GM10248 (cell line): ENCODE measurements at regions not wholly inside any gene's neighbourhood (a gene's known extent, or its start where the extent isn't known, plus 50 kb on each side); places are given as distances from the start of the nearest gene placed in this dataset.

Experiments used
- CTCF ChIA-PET: fragments of 300-600 bp; sonication (Branson Sonifier 250); formaldehyde crosslinking; extraction: SDS; loops from one replicate; lab custom pipeline; 2021; ENCODE audit warnings: antibody characterized with exemption; lab: Yijun Ruan, JAX
- POLR2A ChIA-PET: fragments of 350-650 bp; sonication (Branson Sonifier 250); formaldehyde crosslinking; extraction: SDS; loops from one replicate; lab custom pipeline; 2020; ENCODE audit warnings: antibody characterized with exemption; lab: Yijun Ruan, JAX
- DNase-seq: peaks from one replicate; pipeline ENCODE4 v3.0.0; 2012; ENCODE audit errors: extremely low spot score
- TF ChIP-seq, protein P1 (sequence below): IDR thresholded peaks from 2 replicates; pipeline ENCODE4 v1.5.1; 2012; ENCODE audit warnings: mild to moderate bottlenecking, low read depth; ENCODE audit errors: extremely low read depth, missing control alignments, control extremely low read depth

- CTCF ChIA-PET: no interaction called here
- no peak for DNase-seq
- TF ChIP-seq, protein P1, sequence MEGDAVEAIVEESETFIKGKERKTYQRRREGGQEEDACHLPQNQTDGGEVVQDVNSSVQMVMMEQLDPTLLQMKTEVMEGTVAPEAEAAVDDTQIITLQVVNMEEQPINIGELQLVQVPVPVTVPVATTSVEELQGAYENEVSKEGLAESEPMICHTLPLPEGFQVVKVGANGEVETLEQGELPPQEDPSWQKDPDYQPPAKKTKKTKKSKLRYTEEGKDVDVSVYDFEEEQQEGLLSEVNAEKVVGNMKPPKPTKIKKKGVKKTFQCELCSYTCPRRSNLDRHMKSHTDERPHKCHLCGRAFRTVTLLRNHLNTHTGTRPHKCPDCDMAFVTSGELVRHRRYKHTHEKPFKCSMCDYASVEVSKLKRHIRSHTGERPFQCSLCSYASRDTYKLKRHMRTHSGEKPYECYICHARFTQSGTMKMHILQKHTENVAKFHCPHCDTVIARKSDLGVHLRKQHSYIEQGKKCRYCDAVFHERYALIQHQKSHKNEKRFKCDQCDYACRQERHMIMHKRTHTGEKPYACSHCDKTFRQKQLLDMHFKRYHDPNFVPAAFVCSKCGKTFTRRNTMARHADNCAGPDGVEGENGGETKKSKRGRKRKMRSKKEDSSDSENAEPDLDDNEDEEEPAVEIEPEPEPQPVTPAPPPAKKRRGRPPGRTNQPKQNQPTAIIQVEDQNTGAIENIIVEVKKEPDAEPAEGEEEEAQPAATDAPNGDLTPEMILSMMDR: no peak
- POLR2A ChIA-PET: no interaction called here
Measured at GRCh38 chr22:47687776-47688175, 925.3 kb downstream of the TBC1D22A start.

GRCh38 chr22:47687346-47687655 is 924.9 kb downstream of the TBC1D22A start:
- DNase-seq: no peak
- POLR2A ChIA-PET: no interaction called here
- TF ChIP-seq, protein P1: no peak
- CTCF ChIA-PET: no interaction called here

GRCh38 chr22:47686594-47687345 is 924.3 kb downstream of the TBC1D22A start:
- TF ChIP-seq, protein P1: no peak
- ChIA-PET CTCF (no interaction called here), POLR2A (no interaction called here)
- no peak for DNase-seq

- no peak for DNase-seq
- CTCF ChIA-PET: no interaction called here
- POLR2A ChIA-PET: no interaction called here
- TF ChIP-seq, protein P1: no peak
Measured at GRCh38 chr22:47681411-47682165, 919.1 kb downstream of the TBC1D22A start.

DNA sequence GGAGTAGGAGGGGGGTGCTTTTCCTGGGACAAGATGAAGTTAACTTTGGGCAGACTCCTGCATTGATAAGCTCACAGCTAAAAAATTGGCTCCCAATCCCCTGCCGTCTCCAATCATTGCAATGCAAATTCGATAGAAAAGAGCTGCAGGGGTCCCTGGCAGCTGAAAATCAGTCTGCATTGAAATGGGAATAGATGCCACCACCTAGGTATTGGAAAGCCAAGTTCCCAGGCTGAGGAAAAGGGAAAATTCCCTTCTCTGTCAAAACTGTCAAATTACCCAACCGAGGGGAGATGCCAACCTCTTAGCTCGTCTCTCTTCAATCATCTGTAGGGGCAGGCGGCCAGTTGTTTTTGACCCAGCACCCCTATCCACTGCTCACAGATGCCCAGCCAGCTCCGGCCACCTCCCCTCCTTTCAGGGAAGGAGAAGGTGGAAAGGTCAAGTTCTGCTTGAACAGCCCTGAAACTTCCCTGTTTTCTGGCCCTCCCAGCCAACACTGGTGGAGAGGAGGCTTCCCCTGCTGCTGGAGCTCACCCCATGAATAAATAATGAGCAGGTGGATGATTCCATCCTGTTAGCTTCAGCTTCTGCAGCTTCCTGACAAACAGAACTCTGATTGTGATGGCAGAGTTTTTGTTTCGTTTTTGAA is 916.3 kb downstream of the TBC1D22A start:
- TF ChIP-seq, protein P1: no peak
- ChIA-PET POLR2A (no interaction called here), CTCF (no interaction called here)
- no peak for DNase-seq

DNA sequence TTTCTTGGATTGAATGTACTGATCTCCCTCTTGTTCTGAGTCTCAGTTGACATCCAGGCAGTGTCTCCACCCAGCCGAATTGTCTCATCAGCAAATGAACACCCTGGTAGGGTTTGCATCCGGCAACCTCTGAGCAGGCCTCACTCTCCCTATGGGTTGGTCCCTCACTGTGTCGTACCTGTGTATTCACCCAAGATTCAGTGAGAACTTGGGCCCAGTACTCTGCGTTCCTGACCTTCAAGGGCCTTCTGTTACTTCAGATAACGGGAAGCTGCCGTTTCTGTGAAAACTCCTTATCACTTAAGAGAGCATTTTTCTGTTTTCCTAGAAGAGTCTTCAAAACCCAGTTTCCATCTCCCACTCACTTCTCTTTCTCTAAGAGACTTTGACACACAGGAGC is 915.6 kb downstream of the TBC1D22A start:
- TF ChIP-seq, protein P1: no peak
- CTCF ChIA-PET: no interaction called here
- POLR2A ChIA-PET: no interaction called here
- no peak for DNase-seq
